ENCODE measurements at regions not wholly inside any gene's neighbourhood (a gene's known extent, or its start where the extent isn't known, plus 50 kb on each side); places are given as distances from the start of the nearest gene placed in this dataset.
"Not testable (repeated sequence)": the region's sequence is repeated elsewhere in the genome, so short reads cannot be mapped to it uniquely, and the experiment has no call there.

DNA sequence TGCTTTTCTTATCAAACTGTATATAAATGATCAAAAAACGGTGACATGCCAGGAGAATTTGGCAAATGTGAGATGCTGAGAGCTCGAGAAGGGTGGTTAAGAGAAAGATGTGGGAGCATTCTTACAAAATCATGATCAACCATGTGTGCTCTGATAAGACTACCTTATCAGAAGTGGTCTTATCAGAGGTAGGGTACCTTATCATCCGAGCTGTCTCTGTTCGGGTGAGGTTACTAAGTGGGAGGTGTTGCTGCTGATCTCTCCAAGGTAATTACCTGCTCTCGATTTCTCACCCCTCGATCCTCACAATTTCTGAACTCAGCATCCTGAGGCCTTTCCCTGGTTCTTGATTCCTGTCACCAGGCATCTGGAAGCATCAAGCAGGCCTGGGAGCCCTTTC, 813.0 kb upstream of the ID2 start:
- Histone ChIP-seq H3K36me3 (no peaks in the 10 kb centered on the region), H3K4me3 (no peak overlapping the region), H3K9me3 (no peaks in the 10 kb centered on the region), H3K27me3 (no peaks in the 10 kb centered on the region), H3K4me1 (no peaks in the 10 kb centered on the region), H3K27ac (replicated peaks in 1 of 4) (no peak overlapping the region)
- TF ChIP-seq POLR2AphosphoS5 (IDR thresholded peaks at IDR 0.05): no peak
- TF ChIP-seq POLR2A (IDR thresholded peaks at IDR 0.05; ENCODE audit: low read depth): no peak
- TF ChIP-seq EP300 (IDR thresholded peaks at IDR 0.05): no peak
- no peak for TF ChIP-seq CTCF (IDR thresholded peaks at IDR 0.05)
- DNase-seq (ENCODE audit: extremely low spot score): peak; percentile 10
- 79% methylated on average over 6 of the region's 6 CpGs for WGBS
- intact Hi-C loops (cut with DNase I): no loop called here

DNA sequence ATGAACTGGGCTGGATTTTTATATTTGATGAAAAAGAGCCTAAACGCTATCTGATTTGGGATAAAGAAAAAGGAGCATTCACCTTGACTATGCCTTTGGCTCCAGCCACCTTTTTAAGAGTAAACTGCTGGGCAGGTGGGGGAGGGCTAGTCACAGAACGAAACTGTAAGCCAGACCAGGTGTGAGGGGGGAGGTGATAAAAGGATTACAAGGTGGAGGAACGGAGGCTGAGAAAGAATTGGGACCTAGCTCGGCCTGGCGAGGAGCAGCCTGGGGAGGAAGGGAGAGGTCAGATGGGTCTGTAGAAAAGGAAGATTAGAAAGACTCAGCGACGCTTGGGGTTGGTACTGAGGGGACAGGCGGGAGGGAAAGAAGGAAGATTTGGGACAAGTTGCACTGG, 805.4 kb upstream of the ID2 start:
- H3K27ac ChIP-seq (replicated peaks in 1 of 4); H3K36me3 ChIP-seq; H3K4me3 ChIP-seq; intact Hi-C loops (cut with DNase I); H3K27me3 ChIP-seq; H3K9me3 ChIP-seq; H3K4me1 ChIP-seq: not testable (repeated sequence)
- WGBS: 90% methylated on average over 8 of the region's 8 CpGs
- peak; percentile 5 for DNase-seq (ENCODE audit: extremely low spot score)

GRCh38 chr2:7878266-7878665, 803.6 kb upstream of the ID2 start:
- intact Hi-C loops (cut with DNase I); H3K27me3 ChIP-seq; H3K9me3 ChIP-seq; H3K36me3 ChIP-seq; H3K4me3 ChIP-seq; H3K4me1 ChIP-seq; H3K27ac ChIP-seq (replicated peaks in 1 of 4): not testable (repeated sequence)
- DNase-seq (ENCODE audit: extremely low spot score): peak; percentile 0
- WGBS: 96% methylated on average over 12 of the region's 12 CpGs

- Histone ChIP-seq H3K27ac (replicated peaks in 1 of 4) (no peak overlapping the region), H3K9me3 (no peaks in the 10 kb centered on the region), H3K4me3 (no peak overlapping the region), H3K36me3 (no peaks in the 10 kb centered on the region), H3K27me3 (no peaks in the 10 kb centered on the region), H3K4me1 (peaks cover 0 to 3% (median 0%) of the 10 kb centered on the region in 4 donors)
- intact Hi-C loops (cut with DNase I): no loop called here
- 84% methylated on average over 12 of the region's 12 CpGs for WGBS
- peak; percentile 47 for DNase-seq (ENCODE audit: extremely low spot score)
- TF ChIP-seq CTCF (IDR thresholded peaks at IDR 0.05) (no peak), EP300 (IDR thresholded peaks at IDR 0.05) (no peak), POLR2A (IDR thresholded peaks at IDR 0.05; ENCODE audit: low read depth) (no peak), POLR2AphosphoS5 (IDR thresholded peaks at IDR 0.05) (no peak)
Observed at GRCh38 chr2:7878786-7879482, 802.9 kb upstream of the ID2 start.

DNA sequence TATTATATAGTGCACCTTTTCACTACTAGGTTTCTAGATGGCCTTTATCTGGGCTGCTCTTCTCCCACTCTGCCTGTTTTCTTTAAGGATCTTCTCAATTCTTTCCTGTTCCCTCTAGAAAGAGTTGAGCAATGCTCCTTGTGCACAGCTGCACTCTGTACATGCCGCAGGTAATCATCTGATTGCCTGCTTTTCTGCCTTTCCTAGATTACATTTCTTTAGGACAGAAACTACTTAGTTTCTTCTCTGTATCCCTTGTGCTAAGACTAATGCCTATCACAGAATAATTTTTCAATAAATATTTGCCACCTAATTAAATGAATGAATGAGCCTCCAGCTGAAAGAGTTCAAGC, 802.4 kb upstream of the ID2 start:
- H3K27ac ChIP-seq (replicated peaks in 1 of 4): no peak overlapping the region
- no peak for DNase-seq (ENCODE audit: extremely low spot score)
- H3K4me1 ChIP-seq: peaks cover 0 to 3% (median 0%) of the 10 kb centered on the region in 4 donors
- no peak overlapping the region for H3K4me3 ChIP-seq
- H3K36me3 ChIP-seq: no peaks in the 10 kb centered on the region
- no peaks in the 10 kb centered on the region for H3K27me3 ChIP-seq
- WGBS: 85% methylated on average over 1 of the region's 1 CpG
- TF ChIP-seq CTCF (IDR thresholded peaks at IDR 0.05) (no peak), POLR2AphosphoS5 (IDR thresholded peaks at IDR 0.05) (no peak), EP300 (IDR thresholded peaks at IDR 0.05) (no peak), POLR2A (IDR thresholded peaks at IDR 0.05; ENCODE audit: low read depth) (no peak)
- intact Hi-C loops (cut with DNase I): no loop called here
- no peaks in the 10 kb centered on the region for H3K9me3 ChIP-seq

GRCh38 chr2:7880126-7880525, 801.7 kb upstream of the ID2 start:
- Histone ChIP-seq H3K4me1 (peaks cover 0 to 3% (median 0%) of the 10 kb centered on the region in 4 donors), H3K27me3 (no peaks in the 10 kb centered on the region), H3K36me3 (no peaks in the 10 kb centered on the region), H3K4me3 (no peak overlapping the region), H3K27ac (replicated peaks in 1 of 4) (no peak overlapping the region), H3K9me3 (no peaks in the 10 kb centered on the region)
- TF ChIP-seq POLR2A (IDR thresholded peaks at IDR 0.05; ENCODE audit: low read depth) (no peak), EP300 (IDR thresholded peaks at IDR 0.05) (no peak), CTCF (IDR thresholded peaks at IDR 0.05) (no peak), POLR2AphosphoS5 (IDR thresholded peaks at IDR 0.05) (no peak)
- 89% methylated on average over 2 of the region's 2 CpGs for WGBS
- intact Hi-C loops (cut with DNase I): no loop called here
- DNase-seq (ENCODE audit: extremely low spot score): peak; percentile 29

Data from esophagus muscularis mucosa (tissue), 4 donors.